HCT116 (cell line): ENCODE measurements at regions not wholly inside any gene's neighbourhood (a gene's known extent, or its start where the extent isn't known, plus 50 kb on each side); places are given as distances from the start of the nearest gene placed in this dataset.
"Not testable (repeated sequence)": the region's sequence is repeated elsewhere in the genome, so short reads cannot be mapped to it uniquely, and the experiment has no call there.

Experiments used
- ATAC-seq: fragments of 200-7000 bp; cut with Tn5 transposase; 2 replicates; pipeline ENCODE4 v1.9.1; 2020; ENCODE audit warnings: mild to moderate bottlenecking, moderate library complexity
- BruUV-seq: library from RNA; stranded (reverse); fragments of 400-500 nt; replicated peaks from 2 replicates; lab custom pipeline; 2021; lab: Mats Ljungman, UMichigan
- CTCF ChIA-PET: fragments of 300-600 bp; sonication (Branson Sonifier 250); formaldehyde crosslinking; loops from one replicate; lab custom pipeline; 2021; ENCODE audit warnings: antibody characterized with exemption; lab: Charles Lee
- POLR2A ChIA-PET: fragments of 300-600, 350-600 bp; sonication (Branson Sonifier 250); formaldehyde crosslinking; loops from one replicate; lab custom pipeline; 2021; ENCODE audit warnings: antibody characterized with exemption; lab: Charles Lee
- RAD21 ChIA-PET, 2 experiments: fragments of 300-600 bp; sonication (Branson Sonifier 250); formaldehyde crosslinking; loops; one replicate each; lab custom pipeline; 2023; ENCODE audit warnings: low total read pairs in 2 of 2; ENCODE audit not compliant: uncharacterized antibody in 2 of 2, unreplicated experiment in 2 of 2, low non-redundant PET in 1 of 2; lab: Charles Lee
- DNase-seq: peaks from one replicate; pipeline ENCODE4 v3.0.0-alpha.2; 2010; ENCODE audit warnings: low read depth, low spot score
- H2AFZ ChIP-seq: fragments of 200-600 bp; shearing (Covaris generic), sonication (generic); 2 replicates; pipeline ENCODE4 v1.6.1; 2017; ENCODE audit warnings: low read depth, mixed run types, mixed read lengths, antibody characterized with exemption, low read length; ENCODE audit not compliant: poor library complexity, severe bottlenecking
- H3K27ac ChIP-seq: 2 replicates; pipeline ENCODE4 v1.5.1; 2012; ENCODE audit warnings: low read depth, low read length
- H3K27me3 ChIP-seq: fragments of 200-600 bp; sonication (generic); 2 replicates; pipeline ENCODE4 v1.6.1; 2016; ENCODE audit warnings: mixed run types, low read length, mixed read lengths; ENCODE audit not compliant: insufficient read depth
- H3K36me3 ChIP-seq, 2 experiments: fragments of 200-500 bp in 1 of 2; fragments of 200-600 bp in 1 of 2; sonication (Bioruptor generic) in 1 of 2; sonication (generic) in 1 of 2; 2 replicates each; pipeline versions ENCODE4 v1.5.1 to v1.6.1; 2014 to 2016; ENCODE audit warnings: low read length in 2 of 2, inconsistent platforms in 1 of 2, mixed read lengths in 1 of 2, mixed run types in 1 of 2; ENCODE audit not compliant: insufficient read depth in 2 of 2, control insufficient read depth in 1 of 2
- H3K4me1 ChIP-seq, 2 experiments: fragments of 200-600 bp in 1 of 2; sonication (generic) in 1 of 2; 2 replicates each; pipeline versions ENCODE4 v1.5.1 to v1.6.1; 2012 to 2017; ENCODE audit warnings: low read length in 2 of 2, inconsistent platforms in 1 of 2, mild to moderate bottlenecking in 1 of 2, mixed read lengths in 1 of 2, mixed run types in 1 of 2, moderate library complexity in 1 of 2; ENCODE audit not compliant: insufficient read depth in 2 of 2, control insufficient read depth in 1 of 2
- H3K4me2 ChIP-seq: fragments of 200-600 bp; sonication (generic); 2 replicates; pipeline ENCODE4 v1.6.1; 2017; ENCODE audit warnings: mixed run types, low read length, mixed read lengths
- H3K4me3 ChIP-seq, 2 experiments: fragments of 200-600 bp in 1 of 2; sonication (generic) in 1 of 2; replicated peaks in 1 of 2; 2 replicates each; pipeline ENCODE4 v1.5.1; 2011 to 2016; ENCODE audit warnings: low read length in 2 of 2, control low read depth in 1 of 2, low read depth in 1 of 2, mild to moderate bottlenecking in 1 of 2, mixed read lengths in 1 of 2, mixed run types in 1 of 2
- H3K79me2 ChIP-seq: fragments of 200-600 bp; sonication (generic); 2 replicates; pipeline ENCODE4 v1.6.1; 2017; ENCODE audit warnings: mild to moderate bottlenecking, mixed run types, low read length, moderate library complexity, mixed read lengths; ENCODE audit not compliant: insufficient read depth
- H3K9ac ChIP-seq: fragments of 200-600 bp; sonication (generic); 2 replicates; pipeline ENCODE4 v1.6.1; 2016; ENCODE audit warnings: low read length, mixed read lengths
- H3K9me2 ChIP-seq: fragments of 200-600 bp; sonication (generic), shearing (Covaris generic); 2 replicates; pipeline ENCODE4 v1.6.1; 2017; ENCODE audit warnings: mixed run types, mild to moderate bottlenecking, moderate library complexity; ENCODE audit not compliant: insufficient read depth
- H3K9me3 ChIP-seq, 2 experiments: fragments of 200-500 bp in 1 of 2; fragments of 200-600 bp in 1 of 2; sonication (Bioruptor generic) in 1 of 2; sonication (generic) in 1 of 2; 2 replicates each; pipeline ENCODE4 v1.6.1; 2014 to 2017; ENCODE audit warnings: low read length in 2 of 2, mixed read lengths in 2 of 2, inconsistent platforms in 1 of 2, low read depth in 1 of 2, mild to moderate bottlenecking in 1 of 2, mixed run types in 1 of 2, moderate library complexity in 1 of 2; ENCODE audit not compliant: control insufficient read depth in 1 of 2, insufficient read depth in 1 of 2
- H4K20me1 ChIP-seq: fragments of 200-600 bp; sonication (generic), shearing (Covaris generic); 2 replicates; pipeline ENCODE4 v1.6.1; 2017; ENCODE audit warnings: mixed run types, mild to moderate bottlenecking, moderate library complexity; ENCODE audit not compliant: insufficient read depth
- intact Hi-C: fragments of 100-400 bp; cut with micrococcal nuclease; formaldehyde crosslinking; loops from 2 replicates; pipeline ENCODE4 v1.10.0; 2022

DNA sequence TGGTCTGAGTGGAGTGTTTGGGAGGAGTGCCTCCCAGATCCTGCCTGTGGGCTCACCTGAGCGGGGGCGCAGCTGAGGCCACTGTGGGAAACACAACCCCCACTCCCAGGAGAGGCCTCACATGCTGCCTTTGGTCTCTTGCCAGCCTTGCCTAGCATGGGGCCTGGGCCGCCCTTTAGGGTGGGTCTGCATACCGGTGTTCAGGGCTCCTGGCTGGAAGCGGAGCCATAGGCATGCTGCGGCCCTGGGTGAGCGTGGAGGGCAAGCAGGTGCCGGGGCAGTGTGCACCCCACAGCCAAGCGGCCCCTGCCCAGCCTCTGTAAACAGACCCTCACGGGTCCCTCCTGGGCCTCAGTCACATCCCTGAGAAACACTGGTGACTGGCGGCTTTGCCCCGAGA is 255.3 kb downstream of the ANKRD30B start:
- H2AFZ ChIP-seq, H3K27ac ChIP-seq, ATAC-seq, BruUV-seq, H4K20me1 ChIP-seq, H3K27me3 ChIP-seq, H3K9me2 ChIP-seq, H3K9ac ChIP-seq, H3K79me2 ChIP-seq, CTCF ChIA-PET, H3K36me3 ChIP-seq, POLR2A ChIA-PET, DNase-seq, RAD21 ChIA-PET, H3K9me3 ChIP-seq, H3K4me3 ChIP-seq, H3K4me1 ChIP-seq, intact Hi-C loops, H3K4me2 ChIP-seq: not testable (repeated sequence)

DNA sequence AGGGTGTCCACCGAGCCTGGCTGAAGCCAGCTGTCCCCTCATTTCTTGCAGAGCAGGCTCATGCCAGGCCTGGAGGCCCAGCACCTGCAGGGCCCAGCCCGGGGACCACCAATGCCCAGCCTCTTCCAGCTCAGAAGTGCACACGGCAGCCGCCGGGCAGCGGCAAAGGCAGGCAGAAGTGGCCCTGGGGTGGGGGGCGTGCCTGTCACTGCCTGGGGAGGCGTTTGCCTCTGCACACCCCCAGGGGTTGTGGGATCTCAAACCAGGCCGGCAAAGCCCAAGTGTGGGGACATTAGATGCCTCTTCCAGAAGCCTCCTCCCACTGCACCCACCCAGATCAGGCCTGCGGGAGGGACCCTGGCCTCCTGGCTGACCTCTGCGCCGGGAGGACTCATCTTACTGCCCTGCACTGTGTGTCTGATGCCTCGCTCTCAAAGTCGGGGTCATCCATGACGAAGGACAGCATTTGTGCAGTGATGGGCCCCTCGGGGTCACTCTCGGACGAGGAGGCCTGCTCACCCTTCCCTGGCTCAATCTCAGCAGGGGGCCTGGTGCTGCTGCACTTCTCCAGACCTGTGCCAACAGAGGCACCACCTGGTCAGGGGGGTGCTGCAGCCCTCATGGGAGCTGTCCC is 255.8 kb downstream of the ANKRD30B start:
- RAD21 ChIA-PET, POLR2A ChIA-PET, H3K9me3 ChIP-seq, H4K20me1 ChIP-seq, H3K27ac ChIP-seq, H3K9ac ChIP-seq, H3K36me3 ChIP-seq, DNase-seq, H3K4me2 ChIP-seq, intact Hi-C loops, ATAC-seq, H3K4me1 ChIP-seq, H2AFZ ChIP-seq, CTCF ChIA-PET, H3K79me2 ChIP-seq, H3K4me3 ChIP-seq, H3K9me2 ChIP-seq, BruUV-seq, H3K27me3 ChIP-seq: not testable (repeated sequence)

DNA sequence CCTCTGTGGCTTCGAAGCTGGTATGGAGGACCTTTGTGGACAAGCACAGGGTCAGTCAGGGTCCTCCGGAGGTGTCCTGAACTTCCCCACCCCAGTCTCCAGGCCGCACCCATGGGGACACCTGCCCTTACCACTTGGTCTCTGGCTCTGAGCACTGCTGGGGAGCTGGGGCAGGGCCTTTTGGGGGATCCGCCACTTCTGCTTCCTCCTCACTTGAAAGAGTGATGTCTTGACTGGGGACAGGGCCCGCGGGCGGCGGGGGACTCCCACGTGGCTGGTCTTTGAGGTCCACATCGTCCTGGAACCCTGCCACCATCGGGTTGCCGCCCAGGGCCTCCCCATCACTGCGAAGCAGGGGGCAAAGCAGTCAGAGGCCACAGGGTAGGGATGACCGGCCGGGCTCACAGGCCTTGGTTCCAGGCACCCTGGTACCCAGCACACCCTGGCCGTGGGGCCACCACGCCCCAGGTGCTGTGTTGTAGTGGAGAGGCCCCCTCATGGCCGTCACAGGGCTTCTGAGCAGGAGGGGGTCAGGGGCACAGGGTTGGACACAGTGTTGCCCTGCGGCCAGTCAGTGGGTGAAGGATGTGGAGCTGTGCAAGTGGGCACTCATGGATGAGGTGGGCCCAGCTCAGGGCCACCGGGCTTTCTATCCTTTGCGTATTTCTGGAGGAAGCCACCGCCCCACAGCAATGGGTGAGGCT is 256.4 kb downstream of the ANKRD30B start:
- H4K20me1 ChIP-seq, BruUV-seq, intact Hi-C loops, H3K4me1 ChIP-seq, H3K27me3 ChIP-seq, H3K27ac ChIP-seq, H3K36me3 ChIP-seq, POLR2A ChIA-PET, H3K4me3 ChIP-seq, H3K9ac ChIP-seq, H3K4me2 ChIP-seq, H3K9me2 ChIP-seq, DNase-seq, H3K79me2 ChIP-seq, H3K9me3 ChIP-seq, RAD21 ChIA-PET, H2AFZ ChIP-seq, CTCF ChIA-PET, ATAC-seq: not testable (repeated sequence)
